Calu3 (cell line): ENCODE measurements at regions not wholly inside any gene's neighbourhood (a gene's known extent, or its start where the extent isn't known, plus 50 kb on each side); places are given as distances from the start of the nearest gene placed in this dataset.

ENCODE experiments used
- BruUV-seq: library from RNA; stranded (reverse); fragments of 400-500 nt; replicated peaks from 2 replicates; lab custom pipeline; 2021; lab: Mats Ljungman, UMichigan
- CTCF ChIA-PET: fragments of 300-600 bp; sonication (Branson Sonifier 250); formaldehyde crosslinking; loops from one replicate; lab custom pipeline; 2022; ENCODE audit warnings: antibody characterized with exemption; lab: Charles Lee
- DNase-seq: peaks from one replicate; pipeline ENCODE4 v3.0.0; 2022
- H3K27ac Mint-ChIP-seq: one replicate; pipeline ENCODE4 v1.8.0; 2022; ENCODE audit warnings: mixed read lengths; ENCODE audit not compliant: unreplicated experiment
- H3K27me3 Mint-ChIP-seq: one replicate; pipeline ENCODE4 v1.8.0; 2022; ENCODE audit warnings: mixed read lengths; ENCODE audit not compliant: unreplicated experiment
- H3K36me3 Mint-ChIP-seq: one replicate; pipeline ENCODE4 v1.8.0; 2022; ENCODE audit warnings: mild to moderate bottlenecking, moderate library complexity, mixed read lengths; ENCODE audit not compliant: insufficient read depth, unreplicated experiment
- H3K4me1 Mint-ChIP-seq: one replicate; pipeline ENCODE4 v1.8.0; 2022; ENCODE audit warnings: mild to moderate bottlenecking, low read depth, mixed read lengths; ENCODE audit not compliant: unreplicated experiment
- H3K4me3 Mint-ChIP-seq: one replicate; pipeline ENCODE4 v1.8.0; 2022; ENCODE audit warnings: mild to moderate bottlenecking, low read depth, moderate library complexity, mixed read lengths; ENCODE audit not compliant: unreplicated experiment
- H3K9me3 Mint-ChIP-seq: one replicate; pipeline ENCODE4 v1.8.0; 2022; ENCODE audit warnings: low read depth, mixed read lengths; ENCODE audit not compliant: unreplicated experiment
- CTCF ChIP-seq: fragments of 200-600 bp; IDR thresholded peaks from one replicate; pipeline ENCODE4 v1.8.0; 2022; ENCODE audit warnings: antibody characterized with exemption; ENCODE audit not compliant: unreplicated experiment
- intact Hi-C: fragments of 100-400 bp; cut with micrococcal nuclease; formaldehyde crosslinking; loops from one replicate; pipeline ENCODE4 v1.10.0; 2022; ENCODE audit not compliant: unreplicated experiment

- no peak overlapping the region for H3K27ac Mint-ChIP-seq
- intact Hi-C loops = no loop called here
- no peak for TF ChIP-seq CTCF
- CTCF ChIA-PET = no interaction called here
- no peaks in the 10 kb centered on the region for H3K4me1 Mint-ChIP-seq
- no peaks in the 10 kb centered on the region for H3K27me3 Mint-ChIP-seq
- no peaks in the 10 kb centered on the region for H3K9me3 Mint-ChIP-seq
- no peak for DNase-seq
- H3K4me3 Mint-ChIP-seq = no peak overlapping the region
- BruUV-seq = no TSS peak
- H3K36me3 Mint-ChIP-seq = no peaks in the 10 kb centered on the region
These were observed 632.5 kb downstream of the SLCO4C1 start for GRCh38 chr5:101663543-101663942.

- CTCF ChIA-PET = no interaction called here
- H3K4me1 Mint-ChIP-seq = no peaks in the 10 kb centered on the region
- DNase-seq = no peak
- no peaks in the 10 kb centered on the region for H3K9me3 Mint-ChIP-seq
- no peak for TF ChIP-seq CTCF
- intact Hi-C loops = no loop called here
- H3K27me3 Mint-ChIP-seq = no peaks in the 10 kb centered on the region
- no peaks in the 10 kb centered on the region for H3K36me3 Mint-ChIP-seq
- BruUV-seq = no TSS peak
- H3K27ac Mint-ChIP-seq = no peak overlapping the region
- H3K4me3 Mint-ChIP-seq = no peak overlapping the region
These were observed 633.8 kb downstream of the SLCO4C1 start for GRCh38 chr5:101662263-101662662.

DNA sequence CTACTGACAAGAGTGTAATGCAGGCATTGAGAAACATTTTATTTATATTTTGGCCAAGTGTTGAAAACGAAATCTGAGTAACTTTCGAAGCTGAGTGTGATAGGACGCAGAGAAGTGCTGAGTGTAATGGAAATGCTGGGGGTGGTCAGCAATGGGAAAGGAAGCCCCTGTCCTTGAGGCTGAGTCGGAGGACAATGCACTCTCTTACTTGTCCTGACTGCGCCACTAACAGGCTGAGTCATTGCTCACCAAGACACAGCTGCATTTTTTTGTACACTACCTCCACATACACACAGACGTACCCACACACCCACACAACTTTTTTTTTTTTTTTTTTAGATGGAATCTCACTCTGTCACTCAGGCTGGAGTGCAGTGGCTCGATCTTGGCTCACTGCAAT lies 637.7 kb downstream of the SLCO4C1 start:
- CTCF ChIA-PET = interaction anchor here (0.6 kb wide), 1 partner anchor 11 kb away, joined by 4 read pairs; no protein-coding TSS in a partner anchor
- no peaks in the 10 kb centered on the region for H3K36me3 Mint-ChIP-seq
- no TSS peak for BruUV-seq
- no peaks in the 10 kb centered on the region for H3K27me3 Mint-ChIP-seq
- H3K4me3 Mint-ChIP-seq = no peak overlapping the region
- intact Hi-C loops = no loop called here
- no peak for DNase-seq
- H3K9me3 Mint-ChIP-seq = no peaks in the 10 kb centered on the region
- H3K4me1 Mint-ChIP-seq = peaks cover 8% of the 10 kb centered on the region
- TF ChIP-seq CTCF = no peak
- H3K27ac Mint-ChIP-seq = no peak overlapping the region

DNA sequence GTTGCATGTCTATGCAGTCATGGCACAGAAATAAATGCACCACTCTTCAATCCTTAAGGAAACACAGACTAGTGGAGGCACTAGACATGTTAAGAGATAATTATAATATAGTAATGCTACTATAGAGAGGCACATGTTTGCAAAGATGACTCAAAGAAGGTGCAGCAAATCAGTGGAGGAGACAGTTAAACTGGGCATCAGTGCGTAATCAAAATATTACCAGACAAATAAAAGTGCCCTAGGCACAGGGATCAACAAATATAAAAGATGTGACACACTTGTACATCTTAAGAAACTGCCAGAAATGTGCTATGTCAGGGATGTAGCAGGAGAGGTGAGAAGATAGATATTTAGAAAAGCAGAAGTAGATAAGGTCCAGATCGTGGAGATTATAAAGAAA lies 642.1 kb downstream of the SLCO4C1 start:
- Mint-ChIP-seq H3K27ac (no peak overlapping the region), H3K4me1 (peaks cover 8% of the 10 kb centered on the region), H3K4me3 (no peak overlapping the region), H3K27me3 (no peaks in the 10 kb centered on the region), H3K36me3 (no peaks in the 10 kb centered on the region), H3K9me3 (no peaks in the 10 kb centered on the region)
- no peak for TF ChIP-seq CTCF
- intact Hi-C loops = no loop called here
- BruUV-seq = no TSS peak
- CTCF ChIA-PET = no interaction called here
- DNase-seq = no peak
